HG03060 (cell line): ENCODE measurements at regions not wholly inside any gene's neighbourhood (a gene's known extent, or its start where the extent isn't known, plus 50 kb on each side); places are given as distances from the start of the nearest gene placed in this dataset.

Source experiments
- ATAC-seq: cut with Tn5 transposase; IDR thresholded peaks from one replicate; pipeline ENCODE4 v1.9.1; 2021; ENCODE audit warnings: low read depth, moderate number of reproducible peaks; ENCODE audit not compliant: unreplicated experiment

GRCh38 chr10:106520698-106521097 is 643.8 kb downstream of the SORCS1 start:
- no peak for ATAC-seq

GRCh38 chr10:106519376-106520030 is 645.0 kb downstream of the SORCS1 start:
- ATAC-seq = no peak

GRCh38 chr10:106515206-106515790 is 649.2 kb downstream of the SORCS1 start:
- ATAC-seq = no peak

- ATAC-seq = no peak
Observed at GRCh38 chr10:106513352-106513771, 651.1 kb downstream of the SORCS1 start.

- no peak for ATAC-seq
Observed at GRCh38 chr10:106511917-106512316, 652.6 kb downstream of the SORCS1 start.

- ATAC-seq = no peak
Observed at GRCh38 chr10:106508950-106509349, 655.6 kb downstream of the SORCS1 start.

GRCh38 chr10:106506526-106507283 is 657.8 kb downstream of the SORCS1 start:
- ATAC-seq = no peak

- ATAC-seq = no peak
Observed at GRCh38 chr10:106504536-106504935, 660.0 kb downstream of the SORCS1 start.

- ATAC-seq = no peak
Observed at GRCh38 chr10:106502641-106503040, 661.9 kb downstream of the SORCS1 start.

- ATAC-seq = no peak
Observed at GRCh38 chr10:106500925-106501525, 663.5 kb downstream of the SORCS1 start.

- no peak for ATAC-seq
Observed at GRCh38 chr10:106500041-106500924, 664.2 kb downstream of the SORCS1 start.

- ATAC-seq = no peak
Observed at GRCh38 chr10:106499448-106499847, 665.1 kb downstream of the SORCS1 start.

- ATAC-seq = no peak
Observed at GRCh38 chr10:106498675-106499074, 665.8 kb downstream of the SORCS1 start.

GRCh38 chr10:106495931-106496330 is 668.6 kb downstream of the SORCS1 start:
- no peak for ATAC-seq

- ATAC-seq = no peak
Observed at GRCh38 chr10:106493751-106494150, 670.8 kb downstream of the SORCS1 start.

- ATAC-seq = no peak
Observed at GRCh38 chr10:106493226-106493625, 671.3 kb downstream of the SORCS1 start.

GRCh38 chr10:106487726-106488125 is 676.8 kb downstream of the SORCS1 start:
- no peak for ATAC-seq

GRCh38 chr10:106481598-106482275 is 682.8 kb downstream of the SORCS1 start:
- no peak for ATAC-seq

GRCh38 chr10:106479636-106480035 is 684.9 kb downstream of the SORCS1 start:
- ATAC-seq = no peak

- ATAC-seq = no peak
Observed at GRCh38 chr10:106474876-106475275, 689.6 kb downstream of the SORCS1 start.
